A673 (cell line): ENCODE measurements at regions not wholly inside any gene's neighbourhood (a gene's known extent, or its start where the extent isn't known, plus 50 kb on each side); places are given as distances from the start of the nearest gene placed in this dataset.

Experiments used
- BruUV-seq: library from RNA; stranded (reverse); fragments of 400-500 nt; replicated peaks from 2 replicates; lab custom pipeline; 2021; lab: Mats Ljungman, UMichigan
- CTCF ChIA-PET: fragments of 300-600 bp; sonication (Branson Sonifier 250); formaldehyde crosslinking; loops from one replicate; lab custom pipeline; 2022; ENCODE audit warnings: antibody characterized with exemption; lab: Charles Lee
- POLR2A ChIA-PET: fragments of 300-600 bp; sonication (Branson Sonifier 250); formaldehyde crosslinking; loops from one replicate; lab custom pipeline; 2022; ENCODE audit warnings: antibody characterized with exemption; ENCODE audit not compliant: low non-redundant PET; lab: Charles Lee
- DNase-seq: peaks from one replicate; pipeline ENCODE4 v3.0.0-alpha.2; 2015; ENCODE audit warnings: low spot score
- H3K27ac ChIP-seq: fragments of 200-600 bp; sonication (generic); 2 replicates; pipeline ENCODE4 v1.5.1; 2016; ENCODE audit warnings: mixed run types, low read depth, mild to moderate bottlenecking, mixed read lengths, antibody characterized with exemption, low read length; ENCODE audit not compliant: poor library complexity, severe bottlenecking
- H3K27me3 ChIP-seq: fragments of 200-600 bp; sonication (generic); replicated peaks from 2 replicates; pipeline ENCODE4 v1.6.1; 2017; ENCODE audit warnings: mixed run types, low read depth, mild to moderate bottlenecking, mixed read lengths, antibody characterized with exemption, low read length; ENCODE audit not compliant: insufficient read depth, poor library complexity
- H3K36me3 ChIP-seq: fragments of 200-600 bp; sonication (generic); 2 replicates; pipeline ENCODE4 v1.6.1; 2016; ENCODE audit warnings: mixed run types, mild to moderate bottlenecking, mixed read lengths, antibody characterized with exemption, low read length; ENCODE audit not compliant: insufficient read depth, poor library complexity, severe bottlenecking
- H3K4me1 ChIP-seq: fragments of 200-600 bp; sonication (generic); 2 replicates; pipeline ENCODE4 v1.6.1; 2017; ENCODE audit warnings: mixed run types, mild to moderate bottlenecking, mixed read lengths, antibody characterized with exemption, low read length; ENCODE audit not compliant: insufficient read depth, poor library complexity, severe bottlenecking
- H3K4me3 ChIP-seq: fragments of 200-600 bp; sonication (generic); 2 replicates; pipeline ENCODE4 v1.5.1; 2016; ENCODE audit warnings: low read depth, mixed run types, mild to moderate bottlenecking, mixed read lengths, low read length; ENCODE audit not compliant: poor library complexity, severe bottlenecking
- H3K9me3 ChIP-seq: fragments of 200-600 bp; sonication (generic); 2 replicates; pipeline ENCODE4 v1.6.1; 2016; ENCODE audit warnings: mixed run types, low read depth, mild to moderate bottlenecking, mixed read lengths, antibody characterized with exemption, low read length; ENCODE audit not compliant: poor library complexity, severe bottlenecking
- EZH2 ChIP-seq: fragments of 200-600 bp; sonication (generic); IDR thresholded peaks from 2 replicates; pipeline ENCODE4 v1.6.1; 2017; ENCODE audit warnings: borderline replicate concordance, low read depth, mild to moderate bottlenecking, mixed read lengths, antibody characterized with exemption, low read length; ENCODE audit not compliant: poor library complexity, severe bottlenecking
- intact Hi-C: fragments of 100-400 bp; cut with micrococcal nuclease; formaldehyde crosslinking; loops from one replicate; pipeline ENCODE4 v1.10.0; 2022; ENCODE audit not compliant: unreplicated experiment
- TF ChIP-seq, protein P1 (sequence below): fragments of 300-800, 200-600 bp; sonication (generic); conservative IDR thresholded peaks from 2 replicates; pipeline ENCODE4 v1.5.1; 2017; ENCODE audit warnings: low read depth, mild to moderate bottlenecking, antibody characterized with exemption, low read length, moderate library complexity, mixed read lengths

DNA sequence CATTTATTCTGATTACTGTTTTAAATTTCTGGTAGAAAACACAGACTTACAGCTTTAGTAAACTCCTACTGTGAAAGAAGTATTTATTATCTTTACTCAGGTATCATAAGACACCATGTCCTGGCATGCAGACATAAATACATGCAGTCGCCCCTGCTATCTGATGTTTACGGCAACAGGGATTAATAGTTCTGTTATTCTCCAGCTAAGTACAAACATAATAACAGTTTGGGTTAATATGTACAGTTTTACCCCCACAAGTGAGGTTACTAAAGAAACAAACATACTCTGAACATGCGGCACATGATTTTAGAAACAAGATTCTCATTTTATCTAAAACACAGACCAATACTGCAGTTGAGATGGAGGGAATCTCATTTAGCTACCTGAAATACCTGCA lies 170.8 kb downstream of the ABCA8 start:
- Histone ChIP-seq H3K4me1 (no peaks in the 10 kb centered on the region), H3K4me3 (no peak overlapping the region), H3K36me3 (no peaks in the 10 kb centered on the region), H3K27ac (no peak overlapping the region), H3K9me3 (peaks cover 4% of the 10 kb centered on the region), H3K27me3 (no peaks in the 10 kb centered on the region)
- no peak for TF ChIP-seq EZH2
- TF ChIP-seq, protein P1, sequence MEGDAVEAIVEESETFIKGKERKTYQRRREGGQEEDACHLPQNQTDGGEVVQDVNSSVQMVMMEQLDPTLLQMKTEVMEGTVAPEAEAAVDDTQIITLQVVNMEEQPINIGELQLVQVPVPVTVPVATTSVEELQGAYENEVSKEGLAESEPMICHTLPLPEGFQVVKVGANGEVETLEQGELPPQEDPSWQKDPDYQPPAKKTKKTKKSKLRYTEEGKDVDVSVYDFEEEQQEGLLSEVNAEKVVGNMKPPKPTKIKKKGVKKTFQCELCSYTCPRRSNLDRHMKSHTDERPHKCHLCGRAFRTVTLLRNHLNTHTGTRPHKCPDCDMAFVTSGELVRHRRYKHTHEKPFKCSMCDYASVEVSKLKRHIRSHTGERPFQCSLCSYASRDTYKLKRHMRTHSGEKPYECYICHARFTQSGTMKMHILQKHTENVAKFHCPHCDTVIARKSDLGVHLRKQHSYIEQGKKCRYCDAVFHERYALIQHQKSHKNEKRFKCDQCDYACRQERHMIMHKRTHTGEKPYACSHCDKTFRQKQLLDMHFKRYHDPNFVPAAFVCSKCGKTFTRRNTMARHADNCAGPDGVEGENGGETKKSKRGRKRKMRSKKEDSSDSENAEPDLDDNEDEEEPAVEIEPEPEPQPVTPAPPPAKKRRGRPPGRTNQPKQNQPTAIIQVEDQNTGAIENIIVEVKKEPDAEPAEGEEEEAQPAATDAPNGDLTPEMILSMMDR, result no peak
- no TSS peak for BruUV-seq
- ChIA-PET POLR2A (interaction anchor here (0.7 kb wide), 1 partner anchor 449 kb away, joined by 3 read pairs; no protein-coding TSS in a partner anchor), CTCF (no interaction called here)
- no peak for DNase-seq
- intact Hi-C loops, result no loop called here

GRCh38 chr17:68783861-68784260 lies 171.3 kb downstream of the ABCA8 start:
- DNase-seq, result no peak
- BruUV-seq, result no TSS peak
- TF ChIP-seq, protein P1, result no peak
- TF ChIP-seq EZH2, result no peak
- H3K4me1 ChIP-seq, result no peaks in the 10 kb centered on the region
- H3K4me3 ChIP-seq, result no peak overlapping the region
- POLR2A ChIA-PET, result no interaction called here
- intact Hi-C loops, result no loop called here
- no peak overlapping the region for H3K27ac ChIP-seq
- peaks cover 4% of the 10 kb centered on the region for H3K9me3 ChIP-seq
- no peaks in the 10 kb centered on the region for H3K36me3 ChIP-seq
- CTCF ChIA-PET, result no interaction called here
- H3K27me3 ChIP-seq, result no peaks in the 10 kb centered on the region

- CTCF ChIA-PET, result no interaction called here
- no peaks in the 10 kb centered on the region for H3K36me3 ChIP-seq
- H3K27me3 ChIP-seq, result no peaks in the 10 kb centered on the region
- BruUV-seq, result no TSS peak
- no peak for DNase-seq
- intact Hi-C loops, result no loop called here
- H3K9me3 ChIP-seq, result peaks cover 4% of the 10 kb centered on the region
- POLR2A ChIA-PET, result no interaction called here
- TF ChIP-seq EZH2, result no peak
- TF ChIP-seq, protein P1, result no peak
- H3K27ac ChIP-seq, result no peak overlapping the region
- peaks cover 7% of the 10 kb centered on the region for H3K4me1 ChIP-seq
- no peak overlapping the region for H3K4me3 ChIP-seq
Observed at GRCh38 chr17:68782789-68783188, 172.4 kb downstream of the ABCA8 start.
